ENCODE measurements at regions not wholly inside any gene's neighbourhood (a gene's known extent, or its start where the extent isn't known, plus 50 kb on each side); places are given as distances from the start of the nearest gene placed in this dataset.

DNA sequence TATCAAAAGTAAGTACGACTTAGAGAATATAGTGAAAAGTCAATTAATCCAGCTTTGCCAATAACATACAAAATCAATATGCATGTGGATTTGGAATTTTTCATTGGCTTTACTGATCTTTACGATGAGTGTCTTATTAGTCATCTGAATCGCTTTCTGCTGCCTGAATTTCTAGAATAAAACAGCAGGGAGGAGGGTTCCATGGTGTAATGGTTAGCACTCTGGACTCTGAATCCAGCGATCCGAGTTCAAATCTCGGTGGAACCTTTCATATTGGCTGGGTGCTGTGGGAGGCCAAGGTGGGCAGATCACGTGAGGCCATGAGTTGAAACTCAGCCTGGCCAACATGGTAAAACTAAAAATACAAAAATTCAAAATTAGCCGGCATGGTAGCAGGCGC lies 448.8 kb downstream of the RNF144B start:
- no peaks in the 10 kb centered on the region for H3K36me3 ChIP-seq
- H3K27me3 ChIP-seq = no peaks in the 10 kb centered on the region
- no peak overlapping the region for H3K27ac ChIP-seq
- no peaks in the 10 kb centered on the region for H3K9me3 ChIP-seq
- H3K4me3 ChIP-seq (ENCODE audit: low read depth in 1 of 2, low read length in 1 of 2) = no peak overlapping the region
- H3K4me1 ChIP-seq (ENCODE audit: control insufficient read depth in 1 of 2, insufficient read depth in 1 of 2, low read depth in 1 of 2, low read length in 1 of 2) = no peaks in the 10 kb centered on the region
- TF ChIP-seq, protein P1, sequence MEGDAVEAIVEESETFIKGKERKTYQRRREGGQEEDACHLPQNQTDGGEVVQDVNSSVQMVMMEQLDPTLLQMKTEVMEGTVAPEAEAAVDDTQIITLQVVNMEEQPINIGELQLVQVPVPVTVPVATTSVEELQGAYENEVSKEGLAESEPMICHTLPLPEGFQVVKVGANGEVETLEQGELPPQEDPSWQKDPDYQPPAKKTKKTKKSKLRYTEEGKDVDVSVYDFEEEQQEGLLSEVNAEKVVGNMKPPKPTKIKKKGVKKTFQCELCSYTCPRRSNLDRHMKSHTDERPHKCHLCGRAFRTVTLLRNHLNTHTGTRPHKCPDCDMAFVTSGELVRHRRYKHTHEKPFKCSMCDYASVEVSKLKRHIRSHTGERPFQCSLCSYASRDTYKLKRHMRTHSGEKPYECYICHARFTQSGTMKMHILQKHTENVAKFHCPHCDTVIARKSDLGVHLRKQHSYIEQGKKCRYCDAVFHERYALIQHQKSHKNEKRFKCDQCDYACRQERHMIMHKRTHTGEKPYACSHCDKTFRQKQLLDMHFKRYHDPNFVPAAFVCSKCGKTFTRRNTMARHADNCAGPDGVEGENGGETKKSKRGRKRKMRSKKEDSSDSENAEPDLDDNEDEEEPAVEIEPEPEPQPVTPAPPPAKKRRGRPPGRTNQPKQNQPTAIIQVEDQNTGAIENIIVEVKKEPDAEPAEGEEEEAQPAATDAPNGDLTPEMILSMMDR (IDR thresholded peaks at IDR 0.05) = no peak

- Histone ChIP-seq H3K9me3 (no peaks in the 10 kb centered on the region), H3K27me3 (no peaks in the 10 kb centered on the region), H3K36me3 (no peaks in the 10 kb centered on the region), H3K4me3 (ENCODE audit: low read depth in 1 of 2, low read length in 1 of 2) (no peak overlapping the region), H3K27ac (no peak overlapping the region), H3K4me1 (ENCODE audit: control insufficient read depth in 1 of 2, insufficient read depth in 1 of 2, low read depth in 1 of 2, low read length in 1 of 2) (no peaks in the 10 kb centered on the region)
- TF ChIP-seq, protein P1 (IDR thresholded peaks at IDR 0.05) = no peak
These were observed 449.9 kb downstream of the RNF144B start for GRCh38 chr6:18837013-18837412.

DNA sequence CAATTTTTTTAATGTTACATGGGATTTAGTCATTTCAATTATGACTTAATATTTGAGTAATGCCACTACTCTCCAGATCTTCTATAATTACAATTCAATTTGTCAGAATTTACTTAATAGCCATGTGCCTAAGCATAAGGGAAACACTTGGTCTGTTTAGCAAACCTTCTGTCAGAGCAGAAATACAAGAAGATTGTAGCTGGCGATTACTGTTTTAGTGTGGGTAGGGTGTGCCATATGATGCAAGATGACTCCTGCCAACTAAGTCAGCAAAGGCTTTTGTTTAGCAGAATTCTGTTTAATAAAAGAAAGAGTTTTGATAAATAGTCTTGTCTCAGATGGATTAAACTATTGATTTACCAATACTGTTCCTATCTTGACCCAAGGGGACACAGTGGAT lies 455.4 kb downstream of the RNF144B start:
- TF ChIP-seq, protein P1 (IDR thresholded peaks at IDR 0.05) = no peak
- no peak overlapping the region for H3K27ac ChIP-seq
- no peaks in the 10 kb centered on the region for H3K9me3 ChIP-seq
- no peaks in the 10 kb centered on the region for H3K36me3 ChIP-seq
- H3K27me3 ChIP-seq = no peaks in the 10 kb centered on the region
- no peaks in the 10 kb centered on the region for H3K4me1 ChIP-seq (ENCODE audit: control insufficient read depth in 1 of 2, insufficient read depth in 1 of 2, low read depth in 1 of 2, low read length in 1 of 2)
- H3K4me3 ChIP-seq (ENCODE audit: low read depth in 1 of 2, low read length in 1 of 2) = no peak overlapping the region

DNA sequence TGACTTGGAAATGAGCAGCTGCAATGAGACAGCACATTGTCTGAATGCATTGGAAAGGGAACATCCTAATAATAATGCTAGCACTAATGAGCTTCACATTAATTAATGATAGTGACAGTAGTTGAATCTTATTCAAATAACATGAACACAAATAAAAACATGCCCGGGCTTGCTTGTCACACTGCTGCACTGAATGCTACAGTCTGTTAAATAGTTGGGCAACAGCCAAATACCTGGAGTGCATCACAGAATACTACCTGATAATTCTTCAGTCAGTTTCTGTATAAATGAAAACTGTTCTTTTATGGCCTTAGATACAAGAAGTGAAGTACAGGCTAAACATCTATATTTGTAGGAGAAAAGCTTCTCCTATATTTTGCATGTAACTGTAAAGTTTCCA lies 458.7 kb downstream of the RNF144B start:
- H3K27ac ChIP-seq = no peak overlapping the region

DNA sequence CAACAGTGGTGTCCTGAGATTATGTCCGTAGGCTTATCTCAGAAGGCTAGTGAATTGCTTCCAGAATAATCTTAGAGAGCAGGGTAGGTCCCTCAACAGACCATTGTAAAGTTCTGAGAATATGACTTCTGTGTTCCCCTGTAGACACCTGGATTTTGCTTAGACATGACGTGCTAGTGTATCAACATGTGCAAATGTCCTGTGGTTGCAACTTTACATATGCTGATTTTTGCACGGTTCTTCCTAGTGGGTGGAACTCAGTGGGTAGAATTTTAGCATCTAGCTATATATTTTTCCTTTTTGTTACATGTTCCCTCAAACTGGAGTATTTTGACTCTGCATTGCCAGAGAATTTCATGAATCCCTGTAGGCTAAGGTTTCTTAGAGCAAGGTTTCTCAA lies 459.2 kb downstream of the RNF144B start:
- Histone ChIP-seq H3K27ac (no peak overlapping the region), H3K9me3 (no peaks in the 10 kb centered on the region), H3K4me3 (ENCODE audit: low read depth in 1 of 2, low read length in 1 of 2) (no peak overlapping the region), H3K4me1 (ENCODE audit: control insufficient read depth in 1 of 2, insufficient read depth in 1 of 2, low read depth in 1 of 2, low read length in 1 of 2) (no peaks in the 10 kb centered on the region), H3K36me3 (no peaks in the 10 kb centered on the region), H3K27me3 (no peaks in the 10 kb centered on the region)
- TF ChIP-seq, protein P1 (IDR thresholded peaks at IDR 0.05) = no peak

More for the DNA sequence above, 458.7 kb downstream of the RNF144B start:
- Histone ChIP-seq H3K36me3 (no peaks in the 10 kb centered on the region), H3K27me3 (no peaks in the 10 kb centered on the region), H3K4me3 (ENCODE audit: low read depth in 1 of 2, low read length in 1 of 2) (no peak overlapping the region), H3K4me1 (ENCODE audit: control insufficient read depth in 1 of 2, insufficient read depth in 1 of 2, low read depth in 1 of 2, low read length in 1 of 2) (no peaks in the 10 kb centered on the region), H3K9me3 (no peaks in the 10 kb centered on the region)
- TF ChIP-seq, protein P1 (IDR thresholded peaks at IDR 0.05) = no peak

DNA sequence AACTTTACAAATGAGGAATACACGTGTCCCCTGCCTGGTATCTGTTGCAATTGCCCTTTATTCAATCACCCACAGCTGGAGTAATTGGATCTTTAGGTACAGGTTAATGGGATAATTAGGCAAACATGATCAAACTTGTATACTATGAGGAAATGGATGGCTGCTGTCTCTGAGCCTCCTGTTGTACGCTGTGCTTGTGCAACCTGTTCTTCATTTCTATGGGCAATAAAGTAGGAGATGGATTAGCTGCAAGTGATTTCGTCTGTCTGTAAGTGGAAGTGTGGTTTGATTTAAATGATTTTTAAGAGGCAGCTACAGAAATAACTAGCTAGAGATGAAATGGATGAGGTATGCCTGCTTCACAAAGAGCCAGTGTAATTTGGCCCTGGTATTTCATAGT lies 474.1 kb downstream of the RNF144B start:
- H3K4me3 ChIP-seq (ENCODE audit: low read depth in 1 of 2, low read length in 1 of 2) = no peak overlapping the region
- no peak overlapping the region for H3K27ac ChIP-seq
- TF ChIP-seq, protein P1 (IDR thresholded peaks at IDR 0.05) = no peak
- H3K27me3 ChIP-seq = no peaks in the 10 kb centered on the region
- H3K36me3 ChIP-seq = no peaks in the 10 kb centered on the region
- no peaks in the 10 kb centered on the region for H3K4me1 ChIP-seq (ENCODE audit: control insufficient read depth in 1 of 2, insufficient read depth in 1 of 2, low read depth in 1 of 2, low read length in 1 of 2)
- no peaks in the 10 kb centered on the region for H3K9me3 ChIP-seq
